CD14-positive monocyte (primary cell): ENCODE measurements at regions not wholly inside any gene's neighbourhood (a gene's known extent, or its start where the extent isn't known, plus 50 kb on each side); places are given as distances from the start of the nearest gene placed in this dataset.

Experiments
- DNase-seq, 3 donors: peaks; one replicate each; pipeline ENCODE4 v3.0.0-alpha.2; 2011 to 2022
- H2AFZ ChIP-seq: 2 replicates; pipeline ENCODE4 v1.6.0; 2012; ENCODE audit warnings: mild to moderate bottlenecking, low read depth, low read length, inconsistent platforms; ENCODE audit not compliant: insufficient read depth, poor library complexity, severe bottlenecking
- H3K27ac ChIP-seq, 2 donors: 1 replicate in 1 of 2; 2 replicates in 1 of 2; pipeline ENCODE4 v1.5.1; 2012 to 2013; ENCODE audit warnings: low read length in 2 of 2, control low read depth in 1 of 2, inconsistent platforms in 1 of 2, low read depth in 1 of 2, mild to moderate bottlenecking in 1 of 2
- H3K27me3 ChIP-seq, 2 donors: one replicate each; pipeline versions ENCODE4 v1.6.0 to v1.6.1; 2011 to 2013; ENCODE audit warnings: low read length in 2 of 2; ENCODE audit not compliant: control insufficient read depth in 2 of 2, insufficient read depth in 2 of 2
- H3K36me3 ChIP-seq, 2 donors: replicated peaks in 1 of 2; 1 replicate in 1 of 2; 2 replicates in 1 of 2; pipeline versions ENCODE4 v1.5.1 to v1.6.1; 2012 to 2013; ENCODE audit warnings: low read length in 2 of 2, control low read depth in 1 of 2, inconsistent platforms in 1 of 2, mild to moderate bottlenecking in 1 of 2; ENCODE audit not compliant: insufficient read depth in 2 of 2, control insufficient read depth in 1 of 2
- H3K4me1 ChIP-seq, 2 donors: 1 replicate in 1 of 2; 2 replicates in 1 of 2; pipeline versions ENCODE4 v1.5.1 to v1.6.1; 2012 to 2013; ENCODE audit warnings: low read length in 2 of 2, control low read depth in 1 of 2, inconsistent platforms in 1 of 2, mild to moderate bottlenecking in 1 of 2, moderate library complexity in 1 of 2; ENCODE audit not compliant: insufficient read depth in 2 of 2, control insufficient read depth in 1 of 2
- H3K4me2 ChIP-seq: replicated peaks from 2 replicates; pipeline ENCODE3; 2012; ENCODE audit warnings: low read length, moderate library complexity, mild to moderate bottlenecking; ENCODE audit not compliant: poor library complexity, severe bottlenecking; ENCODE audit errors: extremely low read depth
- H3K4me3 ChIP-seq, 3 experiments: fragments of 200-600 bp in 1 of 3; sonication (generic) in 1 of 3; replicated peaks in 1 of 3; 1 replicate in 2 of 3; 2 replicates in 1 of 3; pipeline ENCODE4 v1.5.1; 2011 to 2013; ENCODE audit warnings: low read length in 3 of 3, mild to moderate bottlenecking in 3 of 3, control low read depth in 2 of 3, low read depth in 2 of 3, inconsistent platforms in 1 of 3, moderate library complexity in 1 of 3
- H3K79me2 ChIP-seq: 2 replicates; pipeline ENCODE4 v1.6.0; 2012; ENCODE audit warnings: mild to moderate bottlenecking, control low read depth, inconsistent platforms, low read length, moderate library complexity; ENCODE audit not compliant: insufficient read depth
- H3K9ac ChIP-seq: 2 replicates; pipeline ENCODE4 v1.6.0; 2017; ENCODE audit warnings: low read length, mild to moderate bottlenecking; ENCODE audit not compliant: insufficient read depth, poor library complexity, severe bottlenecking
- H3K9me3 ChIP-seq, 2 donors: replicated peaks in 1 of 2; 1 replicate in 1 of 2; 2 replicates in 1 of 2; pipeline versions ENCODE4 v1.5.1 to v1.6.1; 2012 to 2013; ENCODE audit warnings: low read length in 2 of 2, control low read depth in 1 of 2; ENCODE audit not compliant: control insufficient read depth in 1 of 2, insufficient read depth in 1 of 2
- H4K20me1 ChIP-seq: 2 replicates; pipeline ENCODE4 v1.6.0; 2012; ENCODE audit warnings: mild to moderate bottlenecking, low read length, control low read depth, moderate library complexity; ENCODE audit not compliant: insufficient read depth
- H3K27ac Mint-ChIP-seq, 7 donors: one replicate each; pipeline ENCODE4 v1.8.0; 2020; ENCODE audit warnings: mild to moderate bottlenecking in 7 of 7, mixed read lengths in 7 of 7, moderate library complexity in 6 of 7, inconsistent platforms in 2 of 7
- H3K27me3 Mint-ChIP-seq, 3 donors: one replicate each; pipeline ENCODE4 v1.8.0; 2021 to 2022; ENCODE audit warnings: low read depth in 3 of 3, mild to moderate bottlenecking in 3 of 3, mixed read lengths in 3 of 3, moderate library complexity in 3 of 3, inconsistent platforms in 1 of 3
- H3K36me3 Mint-ChIP-seq, 2 donors: one replicate each; pipeline ENCODE4 v1.8.0; 2020; ENCODE audit warnings: mixed read lengths in 2 of 2, inconsistent platforms in 1 of 2, mild to moderate bottlenecking in 1 of 2
- H3K4me1 Mint-ChIP-seq: one replicate; pipeline ENCODE4 v1.8.0; 2020; ENCODE audit warnings: mild to moderate bottlenecking, mixed read lengths
- H3K4me3 Mint-ChIP-seq, 2 donors: one replicate each; pipeline ENCODE4 v1.8.0; 2020; ENCODE audit warnings: mild to moderate bottlenecking in 2 of 2, mixed read lengths in 2 of 2, moderate library complexity in 1 of 2
- H3K9me3 Mint-ChIP-seq, 7 donors: one replicate each; pipeline ENCODE4 v1.8.0; 2020 to 2022; ENCODE audit warnings: mixed read lengths in 7 of 7, mild to moderate bottlenecking in 6 of 7, moderate library complexity in 6 of 7, inconsistent platforms in 2 of 7
- CTCF ChIP-seq: fragments of 200-600 bp; IDR thresholded peaks from one replicate; pipeline ENCODE4 v1.8.0; 2022; ENCODE audit warnings: antibody characterized with exemption, mild to moderate bottlenecking
- WGBS: methylation state at CpG from one replicate; pipeline ENCODE4 v1.1.5; 2013; ENCODE audit warnings: missing lambda C conversion rate; ENCODE audit not compliant: insufficient coverage; 5-methylcytosine and 5-hydroxymethylcytosine counted together
- intact Hi-C, 2 donors: fragments of 100-400 bp; cut with micrococcal nuclease; formaldehyde crosslinking; loops; one replicate each; pipeline versions ENCODE4 v1.15.0 to v1.15.1; 2023

- Histone ChIP-seq H4K20me1 (no peaks in the 10 kb centered on the region), H3K27ac (no peak overlapping the region), H3K79me2 (no peaks in the 10 kb centered on the region), H3K27me3 (no peaks in the 10 kb centered on the region), H3K4me3 (no peak overlapping the region), H3K9me3 (no peaks in the 10 kb centered on the region), H3K4me1 (peaks cover 26% of the 10 kb centered on the region in 2 donors), H3K4me2 (no peak overlapping the region), H3K36me3 (no peaks in the 10 kb centered on the region), H3K9ac (no peak overlapping the region), H2AFZ (peak overlapping the region; percentile 45)
- H3K4me1 Mint-ChIP-seq, result peaks cover 34% of the 10 kb centered on the region
- peaks cover 0 to 1% (median 0%) of the 10 kb centered on the region in 7 donors for H3K9me3 Mint-ChIP-seq
- DNase-seq, result no peak
- H3K27ac Mint-ChIP-seq, result no peak overlapping the region
- TF ChIP-seq CTCF, result no peak
- WGBS, result no CpG with 5 or more reads among the region's 2 CpGs
- intact Hi-C loops, result no loop called here
- H3K4me3 Mint-ChIP-seq, result no peak overlapping the region
- H3K27me3 Mint-ChIP-seq, result peaks cover 0 to 2% (median 0%) of the 10 kb centered on the region in 3 donors
- no peaks in the 10 kb centered on the region for H3K36me3 Mint-ChIP-seq
These were observed 90.0 kb upstream of the HNRNPU start for GRCh38 chr1:244954359-244954758.

GRCh38 chr1:244953901-244954300, 89.6 kb upstream of the HNRNPU start:
- Histone ChIP-seq H3K27ac (no peak overlapping the region), H3K27me3 (no peaks in the 10 kb centered on the region), H3K4me1 (peaks cover 26% of the 10 kb centered on the region in 2 donors), H3K9ac (no peak overlapping the region), H4K20me1 (no peaks in the 10 kb centered on the region), H3K36me3 (no peaks in the 10 kb centered on the region), H3K4me3 (no peak overlapping the region), H3K9me3 (no peaks in the 10 kb centered on the region), H2AFZ (peak overlapping the region; percentile 83), H3K79me2 (no peaks in the 10 kb centered on the region), H3K4me2 (peak overlapping the region; percentile 67)
- WGBS, result 0% methylated on average over 1 of the region's 4 CpGs
- peaks cover 34% of the 10 kb centered on the region for H3K4me1 Mint-ChIP-seq
- no peaks in the 10 kb centered on the region for H3K36me3 Mint-ChIP-seq
- peaks cover 0 to 1% (median 0%) of the 10 kb centered on the region in 7 donors for H3K9me3 Mint-ChIP-seq
- intact Hi-C loops, result no loop called here
- H3K4me3 Mint-ChIP-seq, result no peak overlapping the region
- no peak overlapping the region for H3K27ac Mint-ChIP-seq
- peaks cover 0 to 2% (median 0%) of the 10 kb centered on the region in 3 donors for H3K27me3 Mint-ChIP-seq
- TF ChIP-seq CTCF, result no peak
- no peak for DNase-seq
